B cell (primary cell): ENCODE measurements at regions not wholly inside any gene's neighbourhood (a gene's known extent, or its start where the extent isn't known, plus 50 kb on each side); places are given as distances from the start of the nearest gene placed in this dataset.

Experiments used
- ATAC-seq: fragments of 200-7000 bp; cut with Tn5 transposase; one replicate; pipeline ENCODE4 v1.10.0; 2021; ENCODE audit warnings: low read depth, mild to moderate bottlenecking, moderate number of reproducible peaks, moderate library complexity
- CTCF ChIA-PET: fragments of 350-600 bp; sonication (Branson Sonifier 250); formaldehyde crosslinking; loops from one replicate; lab custom pipeline; 2021; ENCODE audit warnings: antibody characterized with exemption, inconsistent platforms; lab: Charles Lee
- POLR2A ChIA-PET: fragments of 350-600 bp; sonication (Branson Sonifier 250); formaldehyde crosslinking; loops from one replicate; lab custom pipeline; 2021; ENCODE audit warnings: antibody characterized with exemption; lab: Charles Lee
- DNase-seq: peaks from one replicate; pipeline ENCODE4 v3.0.0; 2013
- H2AFZ ChIP-seq: 2 replicates; pipeline ENCODE4 v1.6.1; 2012; ENCODE audit warnings: mild to moderate bottlenecking, low read depth, low read length; ENCODE audit not compliant: insufficient read depth, poor library complexity, severe bottlenecking
- H3K27ac ChIP-seq, 2 donors: 1 replicate in 1 of 2; 2 replicates in 1 of 2; pipeline ENCODE4 v1.5.1; 2012 to 2013; ENCODE audit warnings: low read length in 2 of 2, mild to moderate bottlenecking in 2 of 2, moderate library complexity in 1 of 2
- H3K27me3 ChIP-seq, 4 experiments: fragments of 200-600 bp in 1 of 4; sonication (generic) in 1 of 4; replicated peaks in 1 of 4; 1 replicate in 2 of 4; 2 replicates in 2 of 4; pipeline versions ENCODE4 v1.6.1 to v1.7.0; 2013 to 2016; ENCODE audit warnings: low read length in 3 of 4, mild to moderate bottlenecking in 2 of 4, mixed read lengths in 1 of 4, moderate library complexity in 1 of 4; ENCODE audit not compliant: insufficient read depth in 4 of 4, control insufficient read depth in 3 of 4; ENCODE audit errors: control extremely low read depth in 1 of 4
- H3K36me3 ChIP-seq, 2 experiments: replicated peaks in 1 of 2; 1 replicate in 1 of 2; 2 replicates in 1 of 2; pipeline versions ENCODE4 v1.6.1 to v1.7.1; 2013; ENCODE audit warnings: low read length in 1 of 2; ENCODE audit not compliant: insufficient read depth in 2 of 2, control insufficient read depth in 1 of 2; ENCODE audit errors: control extremely low read depth in 1 of 2, extremely low read depth in 1 of 2
- H3K4me1 ChIP-seq, 2 donors: fragments of 200-600 bp in 1 of 2; sonication (generic) in 1 of 2; 1 replicate in 1 of 2; 2 replicates in 1 of 2; pipeline versions ENCODE4 v1.5.1 to v1.6.1; 2013 to 2017; ENCODE audit warnings: low read length in 2 of 2; ENCODE audit not compliant: control insufficient read depth in 2 of 2, insufficient read depth in 2 of 2
- H3K4me2 ChIP-seq: replicated peaks from 2 replicates; pipeline ENCODE3; 2012; ENCODE audit warnings: mild to moderate bottlenecking, low read depth, low read length; ENCODE audit not compliant: poor library complexity, severe bottlenecking
- H3K4me3 ChIP-seq, 5 experiments: fragments of 200-600 bp in 1 of 5; sonication (generic) in 1 of 5; 1 replicate in 3 of 5; 2 replicates in 2 of 5; pipeline versions ENCODE4 v1.5.1 to v1.7.0; 2011 to 2016; ENCODE audit warnings: low read length in 4 of 5, mild to moderate bottlenecking in 4 of 5, low read depth in 2 of 5, control low read depth in 1 of 5, moderate library complexity in 1 of 5; ENCODE audit not compliant: insufficient read depth in 1 of 5; ENCODE audit errors: control extremely low read depth in 1 of 5, extremely low read depth in 1 of 5
- H3K79me2 ChIP-seq: fragments of 200-600 bp; sonication (generic); one replicate; pipeline ENCODE4 v1.6.0; 2016; ENCODE audit warnings: low read length; ENCODE audit not compliant: control insufficient read depth, insufficient read depth
- H3K9ac ChIP-seq: fragments of 200-600 bp; sonication (generic); 2 replicates; pipeline ENCODE4 v1.6.1; 2017; ENCODE audit warnings: mild to moderate bottlenecking, low read length, moderate library complexity
- H3K9me3 ChIP-seq, 3 donors: one replicate each; pipeline versions ENCODE4 v1.6.1 to v1.7.1; 2013; ENCODE audit warnings: low read length in 2 of 3; ENCODE audit not compliant: control insufficient read depth in 2 of 3, insufficient read depth in 1 of 3; ENCODE audit errors: control extremely low read depth in 1 of 3
- H4K20me1 ChIP-seq: 2 replicates; pipeline ENCODE4 v1.6.0; 2012; ENCODE audit warnings: mild to moderate bottlenecking, low read length; ENCODE audit not compliant: insufficient read depth, control insufficient read depth, poor library complexity, severe bottlenecking
- H3K27ac Mint-ChIP-seq: one replicate; pipeline ENCODE4 v1.8.0; 2021; ENCODE audit warnings: mixed read lengths
- H3K27me3 Mint-ChIP-seq: one replicate; pipeline ENCODE4 v1.8.0; 2021; ENCODE audit warnings: mixed read lengths
- H3K4me1 Mint-ChIP-seq: one replicate; pipeline ENCODE4 v1.8.0; 2021; ENCODE audit warnings: mixed read lengths
- H3K4me3 Mint-ChIP-seq: one replicate; pipeline ENCODE4 v1.8.0; 2021; ENCODE audit warnings: mixed read lengths
- H3K9me3 Mint-ChIP-seq: one replicate; pipeline ENCODE4 v1.8.0; 2022; ENCODE audit warnings: mixed read lengths; ENCODE audit not compliant: insufficient read depth
- CTCF ChIP-seq: fragments of 200-600 bp; IDR thresholded peaks from one replicate; pipeline ENCODE4 v1.8.0; 2022; ENCODE audit warnings: antibody characterized with exemption, mild to moderate bottlenecking
- EZH2 ChIP-seq: IDR thresholded peaks from 2 replicates; pipeline ENCODE4 v1.6.1; 2012; ENCODE audit warnings: borderline replicate concordance, low read depth, mild to moderate bottlenecking, moderate library complexity, low read length; ENCODE audit not compliant: insufficient read depth, poor library complexity, severe bottlenecking
- WGBS: methylation state at CpG from one replicate; pipeline ENCODE4 v1.1.5; 2013; ENCODE audit warnings: missing lambda C conversion rate; ENCODE audit not compliant: insufficient coverage; 5-methylcytosine and 5-hydroxymethylcytosine counted together
- intact Hi-C: fragments of 100-400 bp; cut with micrococcal nuclease; formaldehyde crosslinking; loops from one replicate; pipeline ENCODE4 v1.10.0; 2022

GRCh38 chr6:90865513-90865912 lies 278.6 kb upstream of the MAP3K7 start:
- CTCF ChIA-PET: no interaction called here
- intact Hi-C loops: no loop called here

GRCh38 chr6:90863043-90863442 lies 276.2 kb upstream of the MAP3K7 start:
- no peak overlapping the region for H3K9ac ChIP-seq
- Mint-ChIP-seq H3K27me3 (no peaks in the 10 kb centered on the region), H3K4me3 (no peak overlapping the region), H3K27ac (no peak overlapping the region), H3K9me3 (no peaks in the 10 kb centered on the region), H3K4me1 (peaks cover 2% of the 10 kb centered on the region)
- no peak for TF ChIP-seq CTCF
- no peak for TF ChIP-seq EZH2
- no CpG with 5 or more reads among the region's 1 CpG for WGBS
- no peaks in the 10 kb centered on the region for H3K27me3 ChIP-seq
- no peaks in the 10 kb centered on the region for H3K4me1 ChIP-seq
- intact Hi-C loops: no loop called here
- ATAC-seq (no peak), DNase-seq (no peak)
- no peak overlapping the region for H2AFZ ChIP-seq
- no peak overlapping the region for H3K4me2 ChIP-seq
- H3K27ac ChIP-seq: no peak overlapping the region
- no peaks in the 10 kb centered on the region for H4K20me1 ChIP-seq
- H3K9me3 ChIP-seq: no peaks in the 10 kb centered on the region
- no peaks in the 10 kb centered on the region for H3K36me3 ChIP-seq
- ChIA-PET POLR2A (no interaction called here), CTCF (no interaction called here)
- H3K79me2 ChIP-seq: no peaks in the 10 kb centered on the region
- H3K4me3 ChIP-seq: no peak overlapping the region

More at GRCh38 chr6:90865513-90865912, 278.6 kb upstream of the MAP3K7 start:
- no peak overlapping the region for H3K27ac ChIP-seq
- H3K27me3 Mint-ChIP-seq: no peaks in the 10 kb centered on the region
- no peaks in the 10 kb centered on the region for H3K27me3 ChIP-seq
- H3K4me1 ChIP-seq: no peaks in the 10 kb centered on the region
- H3K4me3 Mint-ChIP-seq: no peak overlapping the region
- WGBS: 40% methylated on average over 3 of the region's 3 CpGs
- no peak overlapping the region for H2AFZ ChIP-seq
- ATAC-seq: no peak
- DNase-seq: no peak
- H3K36me3 ChIP-seq: no peaks in the 10 kb centered on the region
- no peak overlapping the region for H3K27ac Mint-ChIP-seq
- H3K4me3 ChIP-seq: no peak overlapping the region
- no peak overlapping the region for H3K4me2 ChIP-seq
- POLR2A ChIA-PET: no interaction called here
- peaks cover 2% of the 10 kb centered on the region for H3K4me1 Mint-ChIP-seq
- no peaks in the 10 kb centered on the region for H3K9me3 ChIP-seq
- no peaks in the 10 kb centered on the region for H4K20me1 ChIP-seq
- TF ChIP-seq EZH2 (no peak), CTCF (no peak)
- H3K9ac ChIP-seq: no peak overlapping the region
- no peaks in the 10 kb centered on the region for H3K79me2 ChIP-seq
- H3K9me3 Mint-ChIP-seq: no peaks in the 10 kb centered on the region
